Subcutaneous abdominal adipose tissue (tissue), 5 donors: ENCODE measurements at regions not wholly inside any gene's neighbourhood (a gene's known extent, or its start where the extent isn't known, plus 50 kb on each side); places are given as distances from the start of the nearest gene placed in this dataset.

Source experiments
- H3K27ac ChIP-seq: one replicate; pipeline ENCODE4 v1.7.0; 2013; ENCODE audit warnings: low read depth, mild to moderate bottlenecking, inconsistent platforms, low read length, moderate library complexity
- H3K27me3 ChIP-seq, 5 donors: one replicate each; pipeline ENCODE4 v1.7.0; 2013; ENCODE audit warnings: low read length in 5 of 5, inconsistent platforms in 1 of 5; ENCODE audit not compliant: control insufficient read depth in 5 of 5, insufficient read depth in 4 of 5
- H3K36me3 ChIP-seq, 5 donors: one replicate each; pipeline ENCODE4 v1.7.0; 2013; ENCODE audit warnings: low read length in 5 of 5; ENCODE audit not compliant: control insufficient read depth in 5 of 5, insufficient read depth in 5 of 5
- H3K4me1 ChIP-seq, 5 donors: one replicate each; pipeline ENCODE4 v1.7.0; 2013; ENCODE audit warnings: low read length in 5 of 5, mild to moderate bottlenecking in 3 of 5, moderate library complexity in 1 of 5; ENCODE audit not compliant: control insufficient read depth in 5 of 5, insufficient read depth in 5 of 5
- H3K4me3 ChIP-seq, 5 donors: one replicate each; pipeline ENCODE4 v1.7.0; 2013; ENCODE audit warnings: low read length in 5 of 5, low read depth in 1 of 5
- H3K9ac ChIP-seq, 5 donors: one replicate each; pipeline ENCODE4 v1.7.0; 2013; ENCODE audit warnings: low read length in 5 of 5, mild to moderate bottlenecking in 4 of 5, moderate library complexity in 3 of 5
- H3K9me3 ChIP-seq, 5 donors: one replicate each; pipeline ENCODE4 v1.7.0; 2013; ENCODE audit warnings: low read length in 5 of 5; ENCODE audit not compliant: control insufficient read depth in 5 of 5
- donor health status: healthy.
- donor health status: healthy.
- donor health status: healthy.
- donor health status: healthy.
- donor health status: healthy.

DNA sequence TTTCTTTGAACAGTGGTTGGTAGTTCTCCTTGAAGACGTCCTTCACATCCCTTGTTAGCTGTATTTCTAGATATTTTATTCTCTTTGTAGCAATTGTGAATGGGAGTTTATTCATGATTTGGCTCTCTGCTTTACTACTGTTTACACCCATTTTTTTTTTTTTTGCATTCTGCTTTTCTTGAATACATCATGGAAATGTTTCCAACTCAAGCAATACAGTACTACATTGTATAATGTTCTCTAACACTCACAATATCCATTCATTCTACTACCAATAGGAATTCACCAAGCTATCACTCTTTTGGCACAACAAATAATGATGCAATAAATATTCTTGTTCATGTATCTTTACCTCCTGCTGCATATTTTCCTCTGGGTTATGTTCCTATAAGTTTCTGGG is 801.7 kb downstream of the NTRK3 start:
- H3K27me3 ChIP-seq: no peaks in the 10 kb centered on the region
- H3K36me3 ChIP-seq: no peaks in the 10 kb centered on the region
- no peaks in the 10 kb centered on the region for H3K9me3 ChIP-seq
- no peak overlapping the region for H3K27ac ChIP-seq
- no peak overlapping the region for H3K9ac ChIP-seq
- no peak overlapping the region for H3K4me3 ChIP-seq
- no peaks in the 10 kb centered on the region for H3K4me1 ChIP-seq

DNA sequence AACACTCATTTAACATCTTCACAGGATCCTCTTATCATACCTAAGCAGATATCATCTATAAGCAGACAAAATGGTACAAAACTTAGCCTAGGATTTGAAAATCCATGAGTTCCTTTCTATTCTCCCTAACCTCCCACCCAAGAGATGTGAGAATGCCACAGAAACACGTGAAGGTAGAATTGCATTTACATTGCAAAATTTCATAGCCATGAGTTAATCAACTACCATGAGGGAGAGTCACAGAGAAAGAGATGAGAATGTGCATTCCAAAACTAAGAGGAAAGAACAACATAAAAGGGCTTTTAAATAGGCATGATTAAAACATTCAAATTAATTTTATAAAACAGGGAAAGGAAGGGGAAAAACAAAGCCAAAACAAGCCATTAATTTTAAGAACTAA is 806.2 kb downstream of the NTRK3 start:
- no peaks in the 10 kb centered on the region for H3K36me3 ChIP-seq
- H3K4me1 ChIP-seq: no peaks in the 10 kb centered on the region
- no peaks in the 10 kb centered on the region for H3K27me3 ChIP-seq
- no peak overlapping the region for H3K27ac ChIP-seq
- peaks cover 0 to 4% (median 0%) of the 10 kb centered on the region in 5 donors for H3K9me3 ChIP-seq
- H3K9ac ChIP-seq: no peak overlapping the region
- no peak overlapping the region for H3K4me3 ChIP-seq

DNA sequence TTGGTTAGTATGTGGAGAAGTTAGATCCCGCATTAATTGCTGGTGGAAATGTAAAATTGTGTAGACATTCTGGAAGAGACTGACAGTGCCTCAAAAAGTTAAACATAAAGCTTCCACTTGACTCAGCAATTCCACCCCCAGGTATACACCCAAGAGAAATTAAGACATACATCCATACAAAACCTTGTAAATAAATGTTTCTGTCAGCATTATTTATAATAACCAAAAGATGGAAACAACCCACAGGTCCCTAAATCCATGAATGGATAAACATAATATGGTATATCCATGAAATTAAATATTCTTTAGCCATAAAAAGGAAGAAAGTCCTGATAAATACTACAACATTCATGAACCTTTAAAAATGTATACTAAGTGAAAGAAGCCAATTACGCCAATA is 817.4 kb downstream of the NTRK3 start:
- H3K36me3 ChIP-seq: no peaks in the 10 kb centered on the region
- H3K4me3 ChIP-seq: no peak overlapping the region
- no peaks in the 10 kb centered on the region for H3K4me1 ChIP-seq
- H3K9ac ChIP-seq: no peak overlapping the region
- H3K27ac ChIP-seq: no peak overlapping the region
- H3K27me3 ChIP-seq: no peaks in the 10 kb centered on the region
- H3K9me3 ChIP-seq: no peaks in the 10 kb centered on the region

DNA sequence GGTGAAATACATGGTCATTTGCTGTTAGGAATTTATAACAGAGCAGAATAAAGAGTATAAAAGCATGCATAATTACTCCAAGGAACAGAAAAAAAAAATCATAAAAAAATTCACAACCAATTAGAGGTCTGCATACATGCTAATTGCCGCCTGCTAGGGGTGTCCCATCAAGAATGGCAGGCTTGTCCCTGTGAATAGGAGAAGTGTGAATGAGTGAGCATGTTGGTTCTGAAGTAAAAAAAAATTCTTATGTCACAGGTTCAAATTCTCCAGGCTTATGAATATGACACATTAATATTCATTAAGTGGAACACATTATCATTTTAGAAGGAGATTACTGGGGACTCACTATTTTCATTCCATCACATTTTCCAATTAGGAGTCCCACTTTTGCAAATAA is 822.7 kb downstream of the NTRK3 start:
- no peaks in the 10 kb centered on the region for H3K27me3 ChIP-seq
- H3K4me1 ChIP-seq: no peaks in the 10 kb centered on the region
- no peak overlapping the region for H3K4me3 ChIP-seq
- no peak overlapping the region for H3K9ac ChIP-seq
- H3K36me3 ChIP-seq: no peaks in the 10 kb centered on the region
- H3K27ac ChIP-seq: no peak overlapping the region
- no peaks in the 10 kb centered on the region for H3K9me3 ChIP-seq

DNA sequence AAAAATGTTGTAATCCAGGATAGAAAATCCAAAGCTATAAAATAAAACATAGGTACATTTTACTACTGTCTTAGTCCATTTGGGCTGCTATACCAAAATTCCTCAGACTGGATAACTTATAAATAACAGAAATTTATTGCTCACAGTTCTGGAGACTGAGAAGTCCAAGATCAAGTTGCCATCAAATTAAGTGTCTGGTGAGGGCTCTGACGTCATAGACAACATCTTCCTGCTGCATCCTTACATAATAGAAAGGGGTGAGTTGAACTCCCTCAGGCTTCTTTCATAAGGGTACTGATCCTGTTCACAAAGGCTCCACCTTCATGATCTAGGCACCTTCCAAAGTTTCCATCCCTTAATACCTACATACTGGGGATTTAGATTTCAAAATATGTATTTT is 826.8 kb downstream of the NTRK3 start:
- H3K9me3 ChIP-seq: no peaks in the 10 kb centered on the region
- H3K27me3 ChIP-seq: no peaks in the 10 kb centered on the region
- no peaks in the 10 kb centered on the region for H3K4me1 ChIP-seq
- no peak overlapping the region for H3K4me3 ChIP-seq
- H3K27ac ChIP-seq: no peak overlapping the region
- H3K36me3 ChIP-seq: no peaks in the 10 kb centered on the region
- H3K9ac ChIP-seq: no peak overlapping the region

DNA sequence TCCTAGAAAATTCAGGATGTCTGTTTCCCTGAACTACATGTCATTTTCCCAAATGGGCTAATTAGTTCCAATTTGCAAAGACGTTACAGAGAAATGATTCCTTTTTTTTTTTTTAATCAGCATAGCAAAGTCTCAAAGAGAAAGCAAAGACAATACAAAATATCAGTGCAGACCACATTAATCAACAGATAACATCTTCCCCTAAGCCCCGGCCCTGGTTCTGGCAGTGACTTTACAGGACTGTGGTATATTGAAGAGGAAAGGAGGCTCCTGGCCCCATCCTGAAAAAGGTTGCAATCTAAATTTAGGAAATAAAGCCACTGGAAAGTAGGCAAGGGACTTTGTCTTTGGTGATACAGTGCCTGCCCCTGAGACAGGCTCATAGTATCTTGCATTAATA is 836.5 kb downstream of the NTRK3 start:
- H3K36me3 ChIP-seq: no peaks in the 10 kb centered on the region
- no peaks in the 10 kb centered on the region for H3K27me3 ChIP-seq
- H3K4me3 ChIP-seq: no peak overlapping the region
- no peaks in the 10 kb centered on the region for H3K4me1 ChIP-seq
- H3K9ac ChIP-seq: no peak overlapping the region
- H3K9me3 ChIP-seq: no peaks in the 10 kb centered on the region
- no peak overlapping the region for H3K27ac ChIP-seq

DNA sequence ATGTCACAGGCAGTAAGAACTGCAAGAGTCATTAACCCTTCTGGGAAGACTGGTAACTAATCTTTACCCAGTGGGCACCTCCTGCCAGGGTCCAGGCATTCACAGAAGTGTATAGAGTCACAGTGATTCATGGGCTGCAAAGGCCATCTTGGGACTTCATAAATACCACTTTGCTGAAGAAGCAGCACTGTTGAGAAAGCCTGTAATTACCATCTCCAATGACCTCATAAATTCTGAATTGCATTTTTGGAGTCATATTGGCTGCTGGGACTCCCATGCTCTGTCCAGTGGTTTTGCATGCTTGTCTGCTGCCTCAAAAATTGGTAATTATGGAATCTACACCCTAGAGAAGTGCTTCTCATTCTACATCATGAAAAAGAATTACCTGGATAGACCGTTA is 837.2 kb downstream of the NTRK3 start:
- Histone ChIP-seq H3K4me3 (no peak overlapping the region), H3K36me3 (no peaks in the 10 kb centered on the region), H3K9me3 (no peaks in the 10 kb centered on the region), H3K9ac (no peak overlapping the region), H3K27ac (no peak overlapping the region), H3K27me3 (no peaks in the 10 kb centered on the region), H3K4me1 (no peaks in the 10 kb centered on the region)

DNA sequence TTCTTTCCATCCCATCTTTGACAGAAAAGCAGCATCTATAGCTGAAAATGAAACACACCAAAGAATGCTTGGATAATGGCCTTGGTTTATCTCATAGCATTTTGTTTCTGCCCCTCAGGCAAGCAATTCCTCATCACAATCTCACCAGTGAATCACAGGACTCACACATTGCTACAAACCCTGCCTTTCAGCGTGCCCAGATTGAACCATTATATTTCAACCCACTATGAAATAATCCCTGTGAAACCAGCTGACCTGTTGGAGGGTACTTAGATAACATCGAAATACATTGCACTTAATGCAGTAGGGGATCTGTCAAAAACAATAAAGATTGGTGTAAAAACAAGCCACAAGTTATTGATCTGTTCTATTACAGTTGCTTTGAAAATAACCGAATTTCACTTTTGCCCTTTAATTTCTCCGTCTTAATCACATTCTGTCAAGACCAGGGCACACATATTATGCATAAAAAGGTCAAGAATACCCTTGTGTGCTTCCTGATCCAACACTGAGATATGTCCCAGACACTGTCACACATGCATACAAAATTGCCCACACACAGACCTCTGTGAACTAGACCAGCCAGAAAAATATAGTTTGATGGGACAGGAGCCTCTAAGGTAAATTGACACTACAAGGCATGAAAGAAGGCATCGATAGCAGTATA is 839.8 kb downstream of the NTRK3 start:
- Histone ChIP-seq H3K27me3 (no peaks in the 10 kb centered on the region), H3K36me3 (no peaks in the 10 kb centered on the region), H3K27ac (no peak overlapping the region), H3K4me1 (no peaks in the 10 kb centered on the region), H3K9me3 (no peaks in the 10 kb centered on the region), H3K9ac (no peak overlapping the region), H3K4me3 (no peak overlapping the region)

DNA sequence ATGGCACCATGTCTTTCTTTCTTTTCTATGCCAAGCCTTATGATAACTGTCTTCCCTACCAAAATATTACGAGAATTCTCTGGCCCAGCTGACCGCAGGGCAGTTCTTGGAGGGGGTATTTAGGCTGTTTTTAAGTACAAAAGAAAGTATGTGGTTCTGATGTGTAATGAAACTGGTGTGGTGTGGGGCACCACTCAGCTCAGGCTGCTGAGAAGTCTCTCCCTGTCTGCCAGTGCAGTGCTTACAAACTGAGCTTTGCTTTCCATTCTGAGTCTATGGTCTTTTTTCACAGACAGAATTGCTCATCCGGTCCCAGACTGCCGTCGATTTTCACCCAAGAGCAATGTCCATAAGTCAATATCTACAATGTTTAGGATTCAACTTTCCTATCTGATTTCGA is 847.6 kb downstream of the NTRK3 start:
- H3K9ac ChIP-seq: no peak overlapping the region
- H3K9me3 ChIP-seq: no peaks in the 10 kb centered on the region
- H3K36me3 ChIP-seq: no peaks in the 10 kb centered on the region
- H3K27me3 ChIP-seq: no peaks in the 10 kb centered on the region
- H3K4me3 ChIP-seq: no peak overlapping the region
- H3K4me1 ChIP-seq: no peaks in the 10 kb centered on the region
- H3K27ac ChIP-seq: no peak overlapping the region

DNA sequence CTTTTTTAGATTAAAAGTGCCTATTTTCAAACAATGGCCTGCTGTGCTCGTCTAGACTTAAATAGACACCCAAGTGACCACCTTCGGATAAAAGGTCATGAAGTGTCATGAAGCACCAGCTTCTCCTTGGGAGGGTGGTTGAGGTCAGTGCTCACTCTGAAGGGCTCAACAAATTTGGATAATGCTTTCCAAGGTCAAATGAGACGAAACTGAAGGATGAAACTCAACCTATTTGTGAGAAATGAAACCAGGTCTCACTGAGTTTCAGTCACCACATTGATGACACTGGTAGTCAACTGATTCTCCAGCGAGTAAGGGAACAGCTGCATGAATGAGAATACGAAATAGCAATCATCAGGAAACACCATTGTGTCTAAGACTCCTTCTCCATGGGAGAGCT is 852.6 kb downstream of the NTRK3 start:
- Histone ChIP-seq H3K9ac (no peak overlapping the region), H3K4me3 (no peak overlapping the region), H3K27me3 (no peaks in the 10 kb centered on the region)

DNA sequence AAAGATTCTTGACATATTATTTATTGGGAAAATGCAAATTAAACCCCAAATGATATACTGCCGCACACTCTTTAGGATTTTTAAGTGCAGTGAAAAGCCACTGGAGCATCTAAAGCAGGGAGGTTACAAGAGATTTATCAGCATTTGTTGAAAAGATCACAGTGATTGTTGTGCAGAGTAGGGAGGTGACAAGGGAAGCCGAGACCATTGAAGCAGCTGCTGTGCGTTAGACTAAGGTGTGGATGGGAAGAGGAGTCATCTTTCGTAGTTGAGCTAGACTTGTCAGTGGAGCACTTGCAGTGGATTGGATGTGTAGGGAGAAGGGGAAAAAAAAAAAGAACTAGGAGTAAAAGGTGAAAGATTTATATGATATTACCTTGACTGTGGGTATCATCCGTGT is 854.6 kb downstream of the NTRK3 start:
- no peak overlapping the region for H3K27ac ChIP-seq
- no peak overlapping the region for H3K4me3 ChIP-seq
- H3K4me1 ChIP-seq: no peaks in the 10 kb centered on the region
- H3K36me3 ChIP-seq: no peaks in the 10 kb centered on the region
- no peaks in the 10 kb centered on the region for H3K9me3 ChIP-seq
- no peak overlapping the region for H3K9ac ChIP-seq
- H3K27me3 ChIP-seq: no peaks in the 10 kb centered on the region

More for the DNA sequence above, 852.6 kb downstream of the NTRK3 start:
- no peaks in the 10 kb centered on the region for H3K9me3 ChIP-seq
- no peaks in the 10 kb centered on the region for H3K36me3 ChIP-seq
- no peak overlapping the region for H3K27ac ChIP-seq
- no peaks in the 10 kb centered on the region for H3K4me1 ChIP-seq
